HG03103 (cell line): ENCODE measurements at regions not wholly inside any gene's neighbourhood (a gene's known extent, or its start where the extent isn't known, plus 50 kb on each side); places are given as distances from the start of the nearest gene placed in this dataset.

Source experiments
- ATAC-seq: cut with Tn5 transposase; IDR thresholded peaks from one replicate; pipeline ENCODE4 v1.9.1; 2021; ENCODE audit warnings: low read depth; ENCODE audit not compliant: unreplicated experiment

DNA sequence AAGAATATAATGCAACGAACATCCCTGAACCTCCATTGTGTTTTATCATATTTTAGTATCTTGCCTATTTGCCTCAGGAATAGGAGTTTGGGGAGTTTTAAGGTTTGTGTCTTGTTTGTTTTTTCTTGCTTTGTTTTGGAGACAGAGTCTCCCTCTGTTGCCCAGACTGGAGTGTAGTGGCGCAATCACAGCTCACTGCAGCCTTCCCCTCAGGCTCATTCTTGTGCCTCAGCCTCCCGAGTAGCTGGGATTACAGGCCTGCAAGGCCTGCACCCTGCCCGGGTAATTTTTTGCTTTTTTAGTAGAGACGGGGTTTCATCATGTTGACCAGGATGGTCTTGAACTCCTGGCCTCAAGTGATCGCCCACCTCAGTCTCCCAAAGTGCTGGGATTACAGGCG is 63.3 kb upstream of the CARMIL1 start:
- no peak for ATAC-seq

DNA sequence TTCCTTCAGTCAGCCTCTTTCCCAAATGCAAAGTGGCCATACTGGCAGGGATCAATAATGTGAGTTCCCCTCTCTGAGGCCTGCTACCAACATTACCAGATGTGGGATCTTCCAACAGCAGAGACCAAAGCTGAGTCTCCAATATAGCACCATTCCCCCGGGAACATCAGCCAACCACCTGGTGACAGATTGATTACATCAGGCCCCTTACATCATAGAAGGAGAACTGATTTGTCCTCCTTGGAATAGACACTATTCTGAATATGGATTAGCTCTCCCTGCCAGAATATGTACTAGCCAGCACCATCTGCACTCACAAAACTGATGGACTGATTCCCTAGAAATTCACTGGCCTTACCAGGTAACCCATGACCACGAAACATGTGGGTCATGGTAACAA is 61.9 kb upstream of the CARMIL1 start:
- no peak for ATAC-seq

DNA sequence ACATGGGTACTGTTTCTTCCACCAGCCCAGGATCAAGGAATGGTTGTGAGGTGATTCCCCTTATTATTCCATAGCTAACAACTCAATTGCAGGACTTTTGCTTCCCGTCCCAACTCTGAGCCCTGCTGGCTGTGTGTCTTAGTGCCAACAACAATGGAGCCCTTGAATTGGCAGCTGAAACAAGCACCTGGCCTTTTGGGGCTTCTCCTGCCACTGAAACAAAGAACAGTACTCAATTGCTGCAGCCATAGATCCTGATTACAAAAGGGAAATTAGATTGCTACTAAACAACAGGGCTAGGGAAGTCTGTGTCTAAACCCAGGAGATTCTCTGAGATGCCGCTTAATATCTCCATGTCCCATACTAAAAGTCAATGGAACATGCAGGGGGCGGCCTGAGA is 61.3 kb upstream of the CARMIL1 start:
- ATAC-seq: no peak

DNA sequence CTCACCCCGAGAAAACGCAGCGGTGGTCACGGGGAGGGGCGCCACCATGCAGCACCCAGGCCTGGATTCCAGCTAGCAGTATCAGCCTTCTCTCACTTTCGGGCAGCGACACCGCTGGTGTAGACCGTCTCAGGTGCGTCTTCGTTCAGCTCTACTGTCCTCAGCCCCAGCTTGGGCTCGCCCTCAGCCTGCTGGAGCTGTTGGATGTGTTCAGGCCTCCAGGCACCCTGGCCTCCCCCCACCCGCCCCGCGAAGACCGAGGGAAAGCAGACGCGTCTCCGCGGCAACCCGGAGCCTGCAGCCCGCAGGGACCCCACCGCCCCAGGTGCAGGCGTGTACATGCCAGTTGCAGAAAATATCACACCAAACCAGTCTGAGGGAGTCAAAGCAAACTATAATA is 60.8 kb upstream of the CARMIL1 start:
- no peak for ATAC-seq

DNA sequence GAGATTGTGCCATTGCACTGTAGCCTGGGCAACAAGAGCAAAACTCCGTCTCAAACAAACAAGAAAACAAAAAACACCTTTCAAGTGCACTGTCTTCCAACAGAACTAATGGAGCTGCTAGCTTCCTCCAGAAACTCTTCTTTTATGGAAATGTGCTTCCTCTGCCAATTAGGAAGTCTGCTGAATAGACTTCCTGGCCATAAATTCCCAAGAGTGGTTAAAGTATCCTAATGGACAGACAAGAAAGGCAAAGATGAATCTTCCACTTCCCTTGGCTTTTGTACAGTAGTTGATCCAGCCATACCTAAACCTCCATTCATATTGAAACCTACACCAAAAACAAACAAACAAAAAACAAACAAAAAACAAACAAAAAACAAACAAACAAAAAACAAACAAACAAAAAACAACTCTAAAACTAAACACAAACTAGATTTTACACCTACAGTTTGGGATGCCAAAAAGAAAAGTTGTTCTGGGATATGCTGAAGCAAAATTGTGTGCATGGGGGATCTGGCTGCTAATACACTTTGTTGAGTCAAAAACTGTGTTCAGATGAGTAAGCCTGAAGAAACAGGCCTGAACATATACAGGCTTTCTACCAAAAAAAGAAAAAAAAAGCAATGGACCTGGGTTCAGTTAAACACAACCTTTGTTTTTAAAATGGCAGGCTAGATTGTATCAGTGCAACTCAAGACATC is 59.8 kb upstream of the CARMIL1 start:
- no peak for ATAC-seq

DNA sequence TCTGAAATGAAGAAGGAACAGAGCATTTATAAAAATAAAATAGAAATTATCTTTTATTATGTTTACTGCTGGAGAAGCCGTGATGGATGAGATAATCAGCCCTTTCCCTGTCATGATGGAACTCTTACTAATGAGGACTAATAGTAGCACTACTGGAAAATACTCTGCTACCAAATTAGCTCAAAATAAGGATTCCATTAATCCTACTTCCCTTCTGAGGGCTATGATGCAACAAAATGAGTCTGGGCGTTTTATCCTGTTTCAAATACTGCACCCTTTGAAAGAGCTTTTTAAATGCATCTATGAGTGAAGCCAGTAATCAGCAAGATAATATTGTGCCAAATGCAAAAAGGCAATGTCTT is 59.3 kb upstream of the CARMIL1 start:
- ATAC-seq: no peak

DNA sequence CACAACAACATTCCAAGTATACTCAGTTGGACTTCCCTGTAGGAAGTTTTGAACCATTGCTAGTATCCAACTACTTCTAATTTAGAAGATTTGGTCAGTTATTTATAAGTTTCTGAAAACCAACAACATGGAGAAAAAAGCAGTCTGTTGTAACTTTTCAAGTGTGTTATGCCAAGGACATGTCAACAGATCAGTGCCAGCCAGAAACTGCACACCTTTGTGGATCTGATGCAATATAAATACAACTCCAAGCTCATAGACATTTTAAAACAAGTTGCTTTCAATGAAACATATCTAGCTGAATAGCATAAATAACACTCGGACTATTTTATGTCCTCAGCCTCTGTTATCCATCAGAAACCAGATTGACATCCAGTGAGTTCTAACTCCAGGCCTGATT is 58.3 kb upstream of the CARMIL1 start:
- ATAC-seq: no peak

DNA sequence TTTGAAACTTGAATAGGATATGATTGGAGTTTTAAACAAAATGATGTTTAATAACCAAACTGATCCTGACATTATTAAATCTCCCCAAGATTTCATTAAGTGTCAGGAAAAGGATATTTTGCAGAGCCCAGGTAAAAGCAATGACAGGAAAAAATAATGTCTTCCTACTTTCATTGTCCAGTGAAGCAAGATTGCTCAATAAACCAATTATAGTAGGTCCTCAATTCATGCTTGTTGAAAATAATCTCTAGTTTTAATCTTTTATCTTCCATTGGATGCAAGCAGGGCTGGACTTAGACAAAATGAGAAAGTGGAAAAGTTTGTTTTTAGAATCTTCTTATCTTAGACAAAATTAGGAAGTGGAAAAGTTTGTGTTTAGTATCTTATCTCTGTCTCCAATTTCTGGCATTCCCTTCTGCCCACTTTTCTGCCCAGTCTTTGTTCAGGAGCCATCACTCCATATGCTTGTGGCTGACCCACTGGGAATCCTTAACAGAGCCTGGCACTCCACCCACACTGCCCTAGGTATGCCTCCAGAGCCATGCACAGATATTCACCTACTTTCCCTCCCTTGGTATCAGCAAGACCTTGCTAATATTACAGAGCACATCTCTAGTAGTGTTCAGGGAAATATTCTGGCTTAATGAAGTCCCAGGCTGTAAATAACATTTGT is 57.0 kb upstream of the CARMIL1 start:
- ATAC-seq: no peak

DNA sequence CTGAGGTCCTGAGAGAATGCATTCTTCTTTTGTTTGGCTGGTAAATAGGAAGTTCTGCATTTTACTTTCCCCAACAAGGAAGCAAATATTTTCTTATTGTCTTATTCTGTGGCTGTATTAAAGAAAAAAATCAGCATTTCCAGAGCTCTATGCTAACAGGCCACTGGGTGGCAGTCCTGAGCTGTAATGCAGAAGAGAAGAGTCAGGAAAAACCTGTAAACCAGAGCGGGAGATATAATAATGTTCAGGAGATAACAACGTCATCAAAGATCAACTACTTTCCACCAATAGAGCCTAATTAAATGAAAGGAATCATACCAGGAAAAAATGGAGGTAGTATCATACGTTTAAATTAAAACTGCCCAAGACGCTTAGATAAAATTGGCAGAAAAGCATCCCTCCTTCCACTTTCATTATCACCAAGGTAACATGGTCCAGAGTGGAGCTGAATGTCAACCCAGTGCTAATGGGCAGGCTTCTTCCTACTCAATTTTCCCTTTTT is 55.6 kb upstream of the CARMIL1 start:
- ATAC-seq: no peak

DNA sequence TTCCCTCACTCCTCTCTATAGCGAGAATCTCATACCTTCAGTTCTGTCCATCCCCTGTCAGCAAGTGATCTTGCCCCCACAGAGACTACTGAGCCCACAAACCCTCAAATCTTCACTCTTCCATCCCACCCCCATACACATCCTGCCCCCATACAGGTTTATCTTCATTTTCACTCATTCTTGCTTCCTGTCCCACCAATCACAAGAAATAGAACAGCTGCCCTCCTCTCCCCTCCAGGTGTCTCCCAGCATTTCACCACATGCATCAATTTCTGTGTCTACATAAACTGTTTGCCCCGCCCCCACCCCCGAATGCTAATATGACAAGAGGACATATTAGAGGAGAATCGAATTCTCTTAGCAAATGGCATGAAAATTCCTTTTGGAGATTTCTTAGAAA is 54.9 kb upstream of the CARMIL1 start:
- ATAC-seq: no peak

DNA sequence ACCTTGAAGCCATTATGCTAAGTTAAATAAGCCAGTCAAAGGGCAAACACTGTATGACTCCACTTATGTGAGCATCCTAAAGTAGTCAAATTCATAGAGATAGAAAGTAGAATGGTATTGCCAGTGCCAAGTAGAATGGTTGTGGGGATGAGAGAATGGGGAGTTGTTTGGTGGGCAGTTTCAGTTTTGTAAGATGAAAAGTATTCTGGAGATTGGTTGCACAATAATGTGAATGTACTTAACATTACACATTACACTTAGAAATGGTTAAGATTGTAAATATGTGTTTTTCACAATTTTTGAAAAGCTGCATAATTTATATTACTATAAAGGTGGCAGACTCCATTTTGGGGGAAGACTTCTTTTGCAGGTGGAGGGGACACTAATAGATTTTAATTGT is 51.3 kb upstream of the CARMIL1 start:
- no peak for ATAC-seq
